ENCODE measurements at regions not wholly inside any gene's neighbourhood (a gene's known extent, or its start where the extent isn't known, plus 50 kb on each side); places are given as distances from the start of the nearest gene placed in this dataset.

DNA sequence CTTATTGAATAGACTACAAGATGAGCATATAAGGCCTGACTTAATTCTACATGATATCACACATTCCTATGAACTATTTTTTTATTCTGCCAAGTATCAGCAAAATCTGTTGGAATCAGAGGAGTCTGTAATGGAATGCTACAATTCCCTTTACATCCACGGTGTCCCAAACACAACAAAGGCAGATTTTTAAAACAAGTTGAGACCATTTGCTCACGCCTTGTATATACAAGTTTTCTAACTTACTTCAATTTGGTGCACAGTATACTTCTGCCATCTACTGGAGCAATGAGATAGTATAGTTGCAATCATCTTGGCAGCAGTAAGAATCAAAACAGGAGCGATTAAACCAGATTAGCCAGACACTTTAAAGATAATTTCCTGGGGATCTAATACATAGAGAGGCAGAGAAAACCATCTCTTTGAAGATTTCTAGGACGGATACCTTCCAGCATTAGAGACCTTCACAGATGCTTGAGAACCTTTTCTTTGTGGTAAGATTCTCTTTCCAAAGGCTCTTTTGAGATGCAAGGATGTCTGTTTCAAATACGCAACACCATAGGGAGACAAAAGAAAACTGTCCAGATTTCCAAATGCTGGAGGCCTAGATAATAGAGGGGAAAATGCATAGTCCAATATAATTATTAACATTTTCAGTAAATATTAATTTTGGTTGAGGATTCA lies 302.0 kb upstream of the MIR17HG start:
- TF ChIP-seq, protein P1, sequence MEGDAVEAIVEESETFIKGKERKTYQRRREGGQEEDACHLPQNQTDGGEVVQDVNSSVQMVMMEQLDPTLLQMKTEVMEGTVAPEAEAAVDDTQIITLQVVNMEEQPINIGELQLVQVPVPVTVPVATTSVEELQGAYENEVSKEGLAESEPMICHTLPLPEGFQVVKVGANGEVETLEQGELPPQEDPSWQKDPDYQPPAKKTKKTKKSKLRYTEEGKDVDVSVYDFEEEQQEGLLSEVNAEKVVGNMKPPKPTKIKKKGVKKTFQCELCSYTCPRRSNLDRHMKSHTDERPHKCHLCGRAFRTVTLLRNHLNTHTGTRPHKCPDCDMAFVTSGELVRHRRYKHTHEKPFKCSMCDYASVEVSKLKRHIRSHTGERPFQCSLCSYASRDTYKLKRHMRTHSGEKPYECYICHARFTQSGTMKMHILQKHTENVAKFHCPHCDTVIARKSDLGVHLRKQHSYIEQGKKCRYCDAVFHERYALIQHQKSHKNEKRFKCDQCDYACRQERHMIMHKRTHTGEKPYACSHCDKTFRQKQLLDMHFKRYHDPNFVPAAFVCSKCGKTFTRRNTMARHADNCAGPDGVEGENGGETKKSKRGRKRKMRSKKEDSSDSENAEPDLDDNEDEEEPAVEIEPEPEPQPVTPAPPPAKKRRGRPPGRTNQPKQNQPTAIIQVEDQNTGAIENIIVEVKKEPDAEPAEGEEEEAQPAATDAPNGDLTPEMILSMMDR (IDR thresholded peaks at IDR 0.05), result peak in 3 of 4 experiments; percentile 17 to 40 (median 32)
- no peak for TF ChIP-seq POLR2AphosphoS5 (IDR thresholded peaks at IDR 0.05)

Measured in prostate gland (tissue), 2 donors.